ENCODE measurements at regions not wholly inside any gene's neighbourhood (a gene's known extent, or its start where the extent isn't known, plus 50 kb on each side); places are given as distances from the start of the nearest gene placed in this dataset.

DNA sequence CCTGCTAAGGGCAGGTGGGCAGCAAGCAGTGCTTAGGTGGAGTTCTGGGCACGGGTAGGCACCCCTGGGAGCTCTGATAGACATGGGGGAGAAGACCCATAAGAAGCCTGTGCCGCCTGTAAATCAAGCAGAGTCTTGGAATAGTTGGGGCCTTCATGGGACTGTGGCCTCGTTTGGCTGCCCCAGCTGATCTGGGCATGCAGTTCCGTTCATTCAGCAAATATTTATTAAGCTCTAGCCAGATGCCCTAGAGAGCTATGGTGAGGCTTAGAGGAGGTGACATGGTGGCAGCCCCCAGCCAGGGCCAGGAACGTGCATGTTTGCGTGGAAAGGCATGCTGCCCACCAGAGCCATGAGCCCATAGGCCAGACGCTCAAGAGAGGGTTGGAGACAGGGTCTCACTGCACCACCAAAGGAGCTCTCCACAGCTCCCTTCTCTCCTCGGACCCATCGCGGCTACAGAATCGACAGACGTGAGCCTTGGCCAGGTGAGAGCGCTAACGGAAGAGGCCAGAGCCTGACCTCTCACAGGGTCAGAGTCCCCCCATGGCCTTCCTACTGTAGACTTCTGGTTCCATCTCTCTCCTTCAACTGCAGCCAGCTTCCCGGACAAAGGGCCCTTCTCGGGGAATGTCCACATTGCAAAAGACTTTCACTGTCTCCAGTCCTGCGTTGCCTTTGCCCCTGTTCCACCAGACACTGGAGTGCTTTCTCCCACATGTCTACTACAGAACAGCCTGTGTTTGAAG is 135.7 kb downstream of the INHBB start:
- no peak for DNase-seq

DNA sequence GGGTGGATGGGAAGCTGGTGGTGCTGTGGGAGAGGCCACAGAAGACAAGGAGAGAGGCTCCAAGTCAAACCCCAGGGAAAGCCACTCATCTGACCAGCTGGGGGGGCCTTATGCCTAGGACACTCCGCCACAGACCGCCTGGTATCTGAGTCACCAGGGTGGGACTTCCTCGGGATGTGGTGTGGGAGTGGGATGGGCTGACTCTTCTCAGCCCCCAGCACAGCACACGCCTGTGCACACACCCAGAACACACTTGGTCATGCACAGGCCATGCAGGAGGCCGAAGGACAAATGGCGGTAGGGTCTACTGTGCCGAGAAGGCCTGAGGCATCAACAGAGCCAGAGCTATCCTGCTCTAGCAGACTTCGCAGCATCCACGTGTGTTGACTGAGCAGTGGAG is 136.4 kb downstream of the INHBB start:
- DNase-seq, result no peak

DNA sequence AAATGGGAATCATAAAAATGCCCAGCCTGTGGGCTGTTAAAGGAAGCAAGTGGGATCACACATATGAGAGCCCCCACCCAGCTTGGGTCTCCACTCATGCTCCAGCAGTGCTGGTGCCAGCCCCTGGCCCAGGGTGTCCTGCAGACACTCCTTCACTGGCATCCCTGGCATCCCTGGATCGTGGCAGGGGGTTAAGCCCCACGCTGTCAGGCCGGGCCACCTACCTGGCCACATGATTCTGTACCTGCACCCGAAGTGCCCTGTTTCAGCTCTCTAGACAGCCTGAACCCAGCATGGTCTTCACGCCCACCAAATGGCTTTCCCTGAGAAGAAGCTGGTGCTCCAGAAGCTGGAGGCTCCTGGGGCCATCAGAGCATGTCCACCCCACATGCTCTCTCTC is 137.4 kb downstream of the INHBB start:
- no peak for DNase-seq

DNA sequence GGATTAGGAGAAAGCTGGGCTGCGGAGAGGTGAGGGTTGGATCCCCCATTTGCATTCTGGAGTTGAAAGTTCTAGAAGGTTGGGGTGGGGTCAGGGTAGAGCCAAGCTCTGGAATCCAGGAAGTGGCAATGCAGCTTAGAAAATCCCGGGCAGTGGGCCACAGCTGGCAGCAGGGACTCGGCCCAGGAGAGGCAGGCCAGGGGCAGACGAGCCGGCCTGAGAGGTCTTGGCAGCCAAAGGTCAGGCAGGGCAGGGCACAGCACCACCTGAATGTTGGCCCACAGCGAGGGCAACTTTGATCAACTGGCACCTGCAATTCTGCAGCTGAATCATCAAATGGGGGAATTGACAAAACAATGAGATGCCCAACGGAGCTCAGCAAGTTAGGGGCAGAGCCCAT is 139.2 kb downstream of the INHBB start:
- DNase-seq, result no peak

DNA sequence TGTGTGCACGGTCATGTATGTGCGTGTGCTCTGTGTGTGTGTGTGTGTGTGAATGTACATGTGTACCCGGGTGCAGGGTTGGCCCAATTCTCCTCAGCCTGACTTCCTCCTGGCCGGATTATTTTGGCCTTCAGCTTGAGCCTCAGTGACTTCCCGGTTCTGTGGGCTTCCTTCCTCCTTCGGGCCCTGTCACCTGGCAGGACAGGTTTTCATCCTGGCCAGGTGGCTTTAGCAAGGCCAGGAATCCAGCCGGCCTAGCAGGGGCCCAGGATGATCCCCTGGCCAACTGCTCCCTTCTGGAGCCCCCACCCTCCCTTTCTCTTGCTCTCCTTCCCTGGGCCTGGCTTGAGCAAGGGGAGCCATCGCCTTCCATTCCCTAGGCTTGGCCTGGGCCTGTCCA is 140.5 kb downstream of the INHBB start:
- DNase-seq, result no peak

DNA sequence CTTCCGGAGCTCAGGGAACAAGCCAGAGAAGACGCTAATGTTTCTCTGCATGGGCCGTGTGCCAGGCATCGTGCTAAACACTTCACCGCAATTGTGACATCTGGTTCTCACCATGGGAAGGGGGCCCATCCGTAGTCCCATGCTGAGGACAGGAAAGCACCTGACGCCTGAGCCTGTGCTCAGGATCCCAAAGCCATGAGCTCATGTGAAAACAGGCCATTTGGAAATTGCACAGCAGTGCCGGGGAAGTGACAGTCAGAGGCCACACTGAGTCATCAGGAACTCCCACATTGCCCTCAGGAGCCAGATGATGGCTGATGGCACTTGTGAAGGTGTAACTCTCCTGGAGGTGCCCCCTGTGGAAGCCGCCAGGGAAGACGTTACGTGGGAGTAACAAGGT is 141.0 kb downstream of the INHBB start:
- DNase-seq, result no peak

DNA sequence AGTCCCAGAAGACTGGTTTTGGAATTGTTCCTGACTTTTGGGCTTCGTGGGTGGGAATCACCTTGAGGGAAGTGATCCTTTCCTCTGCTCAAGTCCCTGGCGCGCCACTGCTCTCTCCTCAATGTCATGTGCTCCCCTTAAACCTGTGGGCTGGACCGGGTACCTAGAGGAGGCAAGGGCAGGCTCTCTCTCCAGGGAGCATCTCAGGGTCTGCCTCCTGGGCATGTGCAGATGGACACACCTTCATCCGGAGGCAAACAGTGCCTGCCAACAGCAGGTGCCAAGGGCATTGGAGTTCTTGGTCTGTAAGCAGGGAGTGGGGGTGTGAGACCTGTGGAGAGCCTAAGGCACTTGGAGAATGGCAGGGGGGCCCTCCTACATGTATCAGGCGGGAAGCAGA is 142.6 kb downstream of the INHBB start:
- DNase-seq, result no peak

DNA sequence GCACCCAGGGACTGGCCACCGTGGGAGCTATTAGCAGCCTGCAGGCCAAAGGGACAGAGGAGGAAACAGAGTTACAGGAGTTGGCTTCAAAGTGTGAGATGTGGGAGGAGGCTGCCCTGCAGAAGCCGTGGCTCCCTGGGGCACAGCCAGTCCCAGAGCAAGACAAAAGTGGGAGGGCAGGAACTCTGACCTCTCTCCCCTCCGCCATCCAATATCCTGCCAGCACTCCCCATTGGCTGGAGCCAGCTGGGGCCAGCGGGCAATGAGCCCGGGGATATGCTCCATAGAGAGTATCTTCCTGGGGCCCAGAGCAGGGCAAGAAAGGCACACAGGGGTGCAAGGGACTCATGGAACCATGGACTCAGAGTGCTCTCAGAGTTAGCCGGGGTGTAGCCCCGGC is 143.1 kb downstream of the INHBB start:
- DNase-seq, result no peak

DNA sequence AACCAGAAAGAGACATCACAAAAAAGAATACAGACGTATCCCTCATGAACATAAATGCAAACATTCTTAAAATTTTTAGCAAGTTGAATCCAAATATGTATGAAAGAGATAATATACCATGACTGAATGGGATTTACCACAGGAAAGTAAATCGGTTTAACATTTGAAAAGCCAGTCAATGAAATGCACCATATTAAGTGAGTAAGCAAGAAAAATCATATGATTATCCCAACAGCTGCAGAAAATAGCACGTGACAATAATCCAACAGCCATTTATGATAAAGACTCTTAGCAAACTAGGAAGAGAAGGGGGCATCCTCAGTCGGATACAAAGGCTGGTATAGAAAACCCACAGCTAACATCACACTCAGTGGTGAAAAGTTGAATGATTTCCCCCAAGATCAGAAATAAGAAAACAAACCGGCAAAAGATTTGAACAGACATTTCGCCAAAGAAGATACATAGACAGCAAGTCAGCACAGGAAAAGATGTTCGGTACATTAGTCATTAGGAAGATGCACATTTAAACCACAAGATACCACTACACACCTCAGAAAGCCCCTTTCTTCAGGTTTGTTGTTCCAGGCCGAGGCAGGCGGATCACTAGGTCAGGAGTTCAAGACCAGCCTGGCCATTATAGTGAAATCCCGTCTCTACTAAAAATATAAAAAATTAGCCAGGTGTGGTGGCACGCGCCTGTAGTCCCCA is 144.3 kb downstream of the INHBB start:
- no peak for DNase-seq

DNA sequence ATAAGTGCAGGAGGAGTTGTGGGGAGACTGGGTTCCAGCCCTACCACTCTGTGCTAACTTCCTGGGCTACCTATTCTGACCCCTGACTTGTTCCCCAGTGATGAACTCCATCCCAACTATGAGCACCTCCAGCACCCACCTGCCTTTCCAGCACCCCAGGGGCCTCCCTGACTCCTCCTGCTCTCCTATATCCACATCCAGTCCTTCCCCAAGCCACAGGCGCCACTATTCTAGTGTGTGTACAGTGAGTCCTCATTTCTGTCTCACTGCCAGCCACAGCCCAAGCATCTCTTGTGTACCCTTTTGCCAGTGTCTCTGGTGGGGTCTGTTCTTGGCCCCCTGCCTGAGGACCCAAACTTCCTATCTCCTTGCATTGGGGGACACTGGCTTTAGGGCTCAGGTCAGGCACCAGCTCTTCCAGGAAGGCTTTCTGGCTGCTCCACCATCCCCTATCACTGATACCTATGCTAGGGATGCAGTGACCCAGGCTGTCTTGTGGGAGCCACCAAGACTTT is 145.2 kb downstream of the INHBB start:
- no peak for DNase-seq

DNA sequence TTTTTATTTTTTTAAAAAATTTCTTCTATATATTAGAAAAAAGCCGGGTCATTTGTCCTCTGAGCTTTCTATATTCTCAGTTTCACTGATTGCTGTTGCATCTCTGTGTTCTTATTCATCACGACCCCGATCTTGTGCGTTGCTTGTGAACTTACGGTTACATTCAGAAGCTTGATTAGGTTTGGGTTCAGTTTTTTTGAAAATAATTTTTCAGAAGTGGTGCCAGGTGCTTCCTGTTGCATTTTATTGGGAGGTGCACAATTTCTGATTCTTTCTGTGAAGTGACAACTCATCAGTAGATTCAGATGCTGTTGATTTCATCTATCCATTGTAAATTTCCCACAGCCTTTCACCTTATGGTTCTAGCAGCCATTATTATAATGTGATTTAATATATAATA is 147.3 kb downstream of the INHBB start:
- no peak for DNase-seq

DNA sequence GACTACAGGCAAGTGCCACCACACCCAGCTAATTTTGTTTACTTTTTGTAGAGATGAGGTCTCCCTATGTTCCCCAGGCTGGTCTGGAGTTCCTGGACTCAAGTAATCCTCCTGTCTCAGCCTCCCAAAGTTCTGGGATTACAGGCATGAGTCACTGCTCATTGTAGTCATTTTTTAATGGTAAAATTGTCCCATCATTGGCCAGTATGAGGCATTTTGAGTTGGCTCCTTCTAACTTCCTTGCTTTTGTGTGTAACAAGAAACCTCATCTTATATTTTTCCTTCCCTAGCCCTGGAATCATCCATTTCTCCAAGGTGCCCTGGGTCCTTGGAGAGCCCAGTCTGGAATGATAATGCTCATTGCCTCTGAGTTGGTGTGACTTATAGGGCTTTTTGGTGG is 148.5 kb downstream of the INHBB start:
- no peak for DNase-seq

DNA sequence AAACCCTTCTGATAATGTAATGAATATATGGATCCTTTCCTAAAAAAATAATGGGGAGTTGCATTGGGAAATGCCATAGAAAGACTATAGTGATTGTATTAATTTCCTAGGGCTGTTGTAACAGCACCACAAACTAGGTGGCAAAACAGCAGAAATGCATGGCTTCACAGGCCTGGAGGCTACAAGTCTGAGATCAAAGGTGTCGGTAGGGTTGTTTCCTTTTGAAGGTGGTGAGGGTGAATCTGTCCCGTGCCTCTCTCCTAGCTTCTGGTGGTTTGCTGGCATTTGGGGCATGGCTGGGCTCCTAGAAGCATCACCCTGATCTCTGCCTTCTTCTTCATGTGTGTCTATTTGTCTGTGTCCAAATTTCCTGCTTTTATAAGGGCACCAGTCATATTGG is 149.7 kb downstream of the INHBB start:
- no peak for DNase-seq

DNA sequence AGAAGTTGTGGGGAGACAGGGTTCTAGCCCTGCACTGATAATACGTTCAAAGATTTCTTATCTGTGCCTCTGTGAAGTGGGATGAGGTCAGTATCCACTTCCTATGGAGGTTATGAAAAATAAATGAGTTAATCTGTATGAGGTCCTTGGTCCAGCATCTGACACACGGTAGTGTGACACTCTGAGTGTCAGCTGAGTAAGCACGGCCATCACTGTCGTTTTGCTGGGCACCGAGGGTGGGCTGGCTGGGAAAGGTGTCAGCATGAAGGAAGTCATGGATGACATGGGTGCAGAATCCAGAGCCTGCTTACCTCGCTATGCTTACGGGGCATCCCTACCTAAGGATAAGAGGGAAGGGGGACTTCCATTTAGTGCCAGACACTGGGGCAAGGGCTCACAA is 150.3 kb downstream of the INHBB start:
- DNase-seq, result no peak

DNA sequence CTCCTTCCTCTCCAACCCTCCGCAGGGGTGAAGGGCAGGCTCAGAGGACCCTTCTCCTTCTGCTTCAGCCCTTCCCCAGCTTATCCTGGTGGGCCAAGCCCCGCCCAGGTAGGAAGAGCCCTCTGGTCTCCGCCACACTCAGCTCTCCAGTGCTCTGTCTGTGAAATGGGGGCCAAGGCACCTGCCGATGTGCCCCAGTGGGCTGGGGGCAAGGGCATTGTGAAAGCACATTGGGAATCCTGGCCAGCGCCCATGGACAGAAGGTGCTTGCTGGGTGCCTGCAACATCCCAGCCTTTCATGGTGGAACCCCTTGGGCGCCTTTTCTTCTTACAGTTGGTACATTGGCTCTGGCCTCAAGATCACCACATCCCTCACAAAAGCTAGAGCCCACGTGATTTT is 150.8 kb downstream of the INHBB start:
- DNase-seq, result no peak

DNA sequence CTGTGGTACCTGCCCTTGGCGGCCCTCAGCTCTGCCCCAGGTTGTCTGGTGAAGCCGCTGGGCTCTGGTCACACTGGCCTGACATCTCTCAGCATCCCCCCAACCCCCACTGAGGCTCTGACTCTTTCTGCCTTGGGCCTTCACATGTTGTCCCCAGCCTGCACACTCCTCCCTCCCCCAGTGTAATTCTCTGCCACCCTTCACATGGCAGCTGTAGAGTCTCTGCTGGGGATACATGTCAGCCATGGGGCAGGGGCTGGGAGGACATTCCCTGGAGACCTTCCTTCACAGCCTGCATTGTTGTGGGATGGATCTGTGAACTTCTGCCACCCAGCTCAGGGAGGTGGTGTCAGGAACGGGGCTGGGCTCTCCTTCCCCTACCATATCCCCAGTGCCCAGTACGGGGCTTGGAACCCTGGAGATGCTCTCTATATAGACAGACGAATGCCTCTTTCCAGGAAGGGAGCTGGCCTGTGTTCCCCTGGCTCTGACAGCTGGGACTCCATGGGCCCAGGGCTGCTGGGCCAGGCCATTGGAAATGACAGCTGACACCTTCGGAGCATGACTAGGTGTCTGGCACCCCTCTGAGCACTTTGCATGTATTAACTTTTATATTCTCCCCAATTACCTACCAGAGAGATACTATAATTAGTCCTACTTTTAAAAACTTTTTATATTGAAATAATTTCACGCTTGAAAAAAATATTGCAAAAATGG is 151.5 kb downstream of the INHBB start:
- no peak for DNase-seq

DNA sequence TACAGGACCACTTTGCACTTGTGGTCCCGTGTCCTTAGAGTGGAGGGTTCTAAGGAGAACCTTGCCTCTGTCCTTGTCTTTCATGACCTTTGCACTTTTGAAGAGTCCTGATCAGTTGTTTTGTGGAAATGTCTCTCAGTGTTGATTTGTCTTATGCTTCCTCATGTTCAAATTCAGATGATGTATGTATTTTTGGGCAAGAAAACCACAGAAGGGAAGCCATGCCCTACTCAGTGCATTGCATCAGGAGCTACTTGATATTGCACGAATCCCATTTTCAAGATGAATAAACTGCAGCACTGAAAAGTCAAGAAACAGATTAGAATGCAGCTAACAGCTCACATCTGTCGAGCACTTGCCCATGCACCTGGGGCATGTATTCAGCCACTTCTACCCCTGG is 152.2 kb downstream of the INHBB start:
- DNase-seq, result no peak

DNA sequence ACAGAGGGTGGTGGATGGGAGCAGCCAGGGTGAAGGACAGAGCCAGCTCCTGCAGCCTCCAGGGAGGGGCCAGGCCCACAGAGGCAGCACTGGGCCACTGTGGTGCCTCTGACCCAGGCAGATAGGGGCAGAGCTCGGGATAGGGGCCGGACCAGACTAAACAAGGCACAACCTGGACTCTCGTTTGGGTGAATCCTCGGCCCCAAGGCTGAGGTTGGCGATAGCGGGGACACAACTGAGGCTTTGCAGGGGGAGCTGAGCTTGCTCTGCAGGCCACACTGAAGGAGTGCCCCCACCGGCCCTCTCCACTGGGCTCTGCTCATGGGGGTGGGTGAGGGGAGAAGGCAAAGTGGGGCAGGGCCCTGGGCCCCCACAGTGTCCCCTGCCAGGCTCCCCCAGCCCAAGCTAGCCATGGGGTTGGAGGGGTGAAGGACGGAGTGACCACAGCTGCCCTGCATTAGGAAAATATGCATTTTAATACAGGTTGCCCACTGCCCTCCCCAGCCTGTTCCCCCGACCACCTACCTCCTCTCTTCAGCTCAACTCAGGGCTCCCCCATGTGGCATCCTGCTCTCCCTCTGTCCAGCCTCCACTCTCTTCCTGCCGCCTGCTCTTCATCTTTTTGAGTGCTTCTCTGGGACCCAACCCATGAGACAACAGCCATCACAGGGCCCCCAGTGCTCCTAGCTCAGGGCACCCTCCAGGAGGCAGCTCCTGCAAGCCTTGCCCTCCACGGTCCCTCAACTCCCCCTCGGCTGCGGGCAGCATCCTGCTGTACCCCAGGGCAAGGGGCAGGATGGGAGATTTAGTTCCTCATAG is 152.8 kb downstream of the INHBB start:
- no peak for DNase-seq

DNA sequence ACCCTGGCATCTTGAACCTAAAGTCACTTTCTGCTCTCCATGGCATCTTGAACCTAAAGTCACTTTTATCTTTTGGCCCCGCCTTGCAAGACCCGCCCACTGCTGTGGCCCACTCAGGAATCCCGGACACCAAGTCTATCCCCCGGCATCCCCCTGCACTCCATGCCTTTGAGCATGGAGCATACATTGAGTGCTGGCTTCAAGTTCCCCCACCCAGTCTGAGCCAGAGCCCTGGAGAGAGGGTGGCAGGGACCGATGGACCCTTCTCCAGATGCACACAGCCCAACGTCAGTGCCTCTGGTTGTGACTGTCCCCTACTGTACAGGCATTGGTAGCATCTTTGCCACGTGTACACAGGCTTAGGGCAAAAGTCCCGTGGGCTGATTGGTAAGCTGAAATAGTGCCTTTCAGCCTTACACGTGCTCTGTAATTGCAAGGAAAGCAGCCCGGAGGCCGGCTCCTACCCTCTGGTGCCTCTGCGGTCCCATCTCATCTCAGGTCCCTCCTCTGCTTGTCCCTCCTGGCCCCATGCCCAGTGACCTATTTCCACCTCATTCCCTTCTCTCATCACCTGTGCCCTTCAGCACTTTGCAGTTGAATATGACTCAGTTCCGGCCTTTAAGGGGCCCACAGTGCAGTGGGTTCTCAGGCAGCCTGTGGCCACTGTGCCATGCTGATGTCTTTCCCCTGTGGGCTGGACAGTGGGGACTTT is 154.0 kb downstream of the INHBB start:
- DNase-seq, result no peak

DNA sequence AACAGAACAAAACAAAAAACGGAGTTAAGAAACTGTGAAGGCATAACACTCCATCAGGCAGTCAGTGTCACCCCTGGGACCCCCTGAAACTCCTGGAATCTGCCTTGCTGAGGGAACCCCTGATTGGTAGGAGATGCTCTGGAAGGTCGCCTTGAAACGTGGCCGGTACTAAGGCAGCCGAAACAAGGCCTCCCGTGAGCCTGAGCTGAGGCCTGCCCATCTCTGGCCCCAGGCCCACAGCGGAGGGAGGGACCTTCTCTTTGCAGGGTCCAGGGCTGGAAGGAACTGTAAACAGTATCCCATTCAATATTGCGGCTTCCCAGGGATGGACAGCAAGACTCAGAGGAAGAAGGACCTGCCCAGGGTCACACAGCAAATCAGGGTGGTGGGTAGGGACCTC is 155.7 kb downstream of the INHBB start:
- DNase-seq, result no peak

DNA sequence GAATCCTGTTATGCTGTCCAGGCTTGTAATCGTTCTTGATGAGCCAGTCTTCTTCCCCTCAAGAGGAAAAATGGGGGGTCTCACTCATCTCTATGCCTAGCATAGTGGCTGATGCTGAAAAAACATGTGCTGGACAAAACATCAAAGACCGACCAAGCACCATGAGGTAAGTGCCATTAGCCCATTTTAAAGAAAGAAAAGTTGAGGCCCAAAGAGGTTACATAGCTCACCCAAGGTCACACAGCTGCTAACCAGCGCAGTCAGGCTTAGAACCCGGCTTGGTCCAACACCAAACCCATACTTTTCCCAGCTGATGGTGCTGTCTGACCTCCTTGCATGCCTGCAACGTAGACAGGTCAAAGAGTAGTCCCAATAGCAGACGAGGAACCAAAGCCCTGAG is 156.4 kb downstream of the INHBB start:
- DNase-seq, result no peak

DNA sequence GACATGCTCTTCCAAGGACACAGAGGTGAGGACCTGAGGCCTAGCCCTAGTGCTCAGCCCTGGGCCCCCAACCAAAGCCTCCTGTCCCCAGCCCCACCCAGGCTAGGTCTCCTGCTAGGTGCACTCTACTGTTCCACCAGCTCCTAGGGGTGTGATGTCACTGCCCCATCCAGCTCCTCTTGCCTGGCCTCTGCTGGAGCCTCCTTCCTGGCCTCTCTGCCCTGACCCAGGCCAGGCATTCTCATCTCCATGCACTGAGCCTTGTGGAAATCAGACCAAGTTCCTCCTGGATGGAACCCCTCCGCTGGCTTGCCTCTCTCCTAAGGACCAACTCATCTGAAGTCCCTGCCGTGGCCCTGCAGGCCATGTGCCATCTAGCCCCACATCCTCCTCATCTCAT is 156.8 kb downstream of the INHBB start:
- DNase-seq, result no peak
